DOHH2 (cell line): ENCODE measurements at regions not wholly inside any gene's neighbourhood (a gene's known extent, or its start where the extent isn't known, plus 50 kb on each side); places are given as distances from the start of the nearest gene placed in this dataset.

Experiments used
- H3F3A ChIP-seq: fragments of 200-600 bp; sonication (generic), shearing (Covaris generic); 2 replicates; pipeline ENCODE4 v1.6.0; 2016; ENCODE audit warnings: antibody characterized with exemption, mild to moderate bottlenecking; ENCODE audit not compliant: control insufficient read depth, insufficient read depth
- H3K27ac ChIP-seq: fragments of 200-600 bp; sonication (generic); 2 replicates; pipeline ENCODE4 v1.5.1; 2014; ENCODE audit warnings: low read depth, mild to moderate bottlenecking, low read length, moderate library complexity
- H3K27me3 ChIP-seq: fragments of 200-600 bp; sonication (generic); 2 replicates; pipeline ENCODE4 v1.6.1; 2014; ENCODE audit warnings: mild to moderate bottlenecking, low read length, mixed read lengths; ENCODE audit not compliant: control insufficient read depth
- H3K36me3 ChIP-seq: fragments of 200-600 bp; sonication (generic); 2 replicates; pipeline ENCODE4 v1.6.1; 2014; ENCODE audit warnings: mild to moderate bottlenecking, low read length, moderate library complexity, mixed read lengths; ENCODE audit not compliant: control insufficient read depth
- H3K4me1 ChIP-seq: fragments of 200-600 bp; sonication (generic); 2 replicates; pipeline ENCODE4 v1.6.1; 2014; ENCODE audit warnings: mild to moderate bottlenecking, low read length, mixed read lengths; ENCODE audit not compliant: control insufficient read depth
- H3K4me2 ChIP-seq: fragments of 200-600 bp; sonication (generic); 2 replicates; pipeline ENCODE4 v1.6.0; 2014; ENCODE audit warnings: mild to moderate bottlenecking, low read length, moderate library complexity
- H3K4me3 ChIP-seq: fragments of 200-600 bp; sonication (generic); 2 replicates; pipeline ENCODE4 v1.5.1; 2014; ENCODE audit warnings: mild to moderate bottlenecking, low read length, mixed read lengths
- H3K79me2 ChIP-seq: fragments of 200-600 bp; sonication (generic); 2 replicates; pipeline ENCODE4 v1.6.1; 2014; ENCODE audit warnings: mild to moderate bottlenecking, low read length, mixed read lengths; ENCODE audit not compliant: control insufficient read depth
- H3K9me2 ChIP-seq: fragments of 200-600 bp; sonication (generic); replicated peaks from 2 replicates; pipeline ENCODE4 v1.6.1; 2014; ENCODE audit warnings: mild to moderate bottlenecking, low read length, mixed read lengths; ENCODE audit not compliant: control insufficient read depth
- H3K9me3 ChIP-seq: fragments of 200-600 bp; sonication (generic); 2 replicates; pipeline ENCODE4 v1.6.1; 2014; ENCODE audit warnings: antibody characterized with exemption, low read length, mixed read lengths; ENCODE audit not compliant: control insufficient read depth, insufficient read depth
- H4K20me1 ChIP-seq: fragments of 200-600 bp; sonication (generic); 2 replicates; pipeline ENCODE4 v1.6.0; 2014; ENCODE audit warnings: low read depth, mild to moderate bottlenecking, antibody characterized with exemption, low read length, moderate library complexity; ENCODE audit not compliant: control insufficient read depth, insufficient read depth
- EZH2phosphoT487 ChIP-seq: fragments of 200-600 bp; sonication (generic); IDR thresholded peaks from 2 replicates; pipeline ENCODE4 v1.6.1; 2017; ENCODE audit warnings: borderline replicate concordance, mild to moderate bottlenecking, antibody characterized with exemption, low read length, moderate library complexity, mixed read lengths
- TF ChIP-seq, protein P1 (sequence below): fragments of 200-600 bp; sonication (generic); IDR thresholded peaks from one replicate; pipeline ENCODE4 v1.5.1; 2014; ENCODE audit warnings: antibody characterized with exemption, mild to moderate bottlenecking, low read depth, low read length; ENCODE audit not compliant: poor library complexity, severe bottlenecking

DNA sequence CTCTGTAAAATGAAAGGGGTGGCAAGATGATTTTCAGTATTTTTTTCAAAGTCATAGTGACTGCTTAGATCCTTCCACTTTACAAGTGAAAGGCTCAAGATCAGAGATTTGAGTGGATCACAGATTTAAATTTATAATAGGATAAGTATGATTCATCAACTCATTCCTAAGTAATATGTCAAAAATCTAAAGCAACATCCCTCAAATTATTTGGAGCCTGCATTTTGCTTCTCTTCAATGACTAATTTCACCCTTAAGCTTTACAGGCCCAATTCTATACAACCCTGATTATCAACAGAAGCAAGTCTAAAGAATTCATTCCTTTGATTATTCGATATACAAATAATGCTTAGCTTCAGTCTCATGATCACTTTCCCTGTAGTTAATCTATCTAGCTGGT is 93.9 kb upstream of the HEY2 start:
- H3K9me2 ChIP-seq: no peaks in the 10 kb centered on the region

GRCh38 chr6:125656287-125656870 is 93.1 kb upstream of the HEY2 start:
- Histone ChIP-seq H3K9me3 (no peaks in the 10 kb centered on the region), H3K4me3 (no peak overlapping the region), H3K27me3 (no peaks in the 10 kb centered on the region; the same call in 1 of the 2 replicates), H3K36me3 (no peaks in the 10 kb centered on the region), H3K4me1 (no peaks in the 10 kb centered on the region), H3K27ac (no peak overlapping the region), H4K20me1 (no peaks in the 10 kb centered on the region), H3K4me2 (no peak overlapping the region), H3F3A (no peaks in the 10 kb centered on the region), H3K9me2 (no peaks in the 10 kb centered on the region), H3K79me2 (no peaks in the 10 kb centered on the region)
- TF ChIP-seq EZH2phosphoT487: no peak
- TF ChIP-seq, protein P1, sequence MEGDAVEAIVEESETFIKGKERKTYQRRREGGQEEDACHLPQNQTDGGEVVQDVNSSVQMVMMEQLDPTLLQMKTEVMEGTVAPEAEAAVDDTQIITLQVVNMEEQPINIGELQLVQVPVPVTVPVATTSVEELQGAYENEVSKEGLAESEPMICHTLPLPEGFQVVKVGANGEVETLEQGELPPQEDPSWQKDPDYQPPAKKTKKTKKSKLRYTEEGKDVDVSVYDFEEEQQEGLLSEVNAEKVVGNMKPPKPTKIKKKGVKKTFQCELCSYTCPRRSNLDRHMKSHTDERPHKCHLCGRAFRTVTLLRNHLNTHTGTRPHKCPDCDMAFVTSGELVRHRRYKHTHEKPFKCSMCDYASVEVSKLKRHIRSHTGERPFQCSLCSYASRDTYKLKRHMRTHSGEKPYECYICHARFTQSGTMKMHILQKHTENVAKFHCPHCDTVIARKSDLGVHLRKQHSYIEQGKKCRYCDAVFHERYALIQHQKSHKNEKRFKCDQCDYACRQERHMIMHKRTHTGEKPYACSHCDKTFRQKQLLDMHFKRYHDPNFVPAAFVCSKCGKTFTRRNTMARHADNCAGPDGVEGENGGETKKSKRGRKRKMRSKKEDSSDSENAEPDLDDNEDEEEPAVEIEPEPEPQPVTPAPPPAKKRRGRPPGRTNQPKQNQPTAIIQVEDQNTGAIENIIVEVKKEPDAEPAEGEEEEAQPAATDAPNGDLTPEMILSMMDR: no peak

More for the DNA sequence above, 93.9 kb upstream of the HEY2 start:
- Histone ChIP-seq H3K36me3 (no peaks in the 10 kb centered on the region), H3K27me3 (no peaks in the 10 kb centered on the region; the same call in 1 of the 2 replicates), H3K79me2 (no peaks in the 10 kb centered on the region), H3K27ac (no peak overlapping the region), H3K9me3 (no peaks in the 10 kb centered on the region), H3F3A (no peaks in the 10 kb centered on the region), H4K20me1 (no peaks in the 10 kb centered on the region), H3K4me1 (no peaks in the 10 kb centered on the region), H3K4me3 (no peak overlapping the region), H3K4me2 (no peak overlapping the region)
- TF ChIP-seq EZH2phosphoT487: no peak
- TF ChIP-seq, protein P1: no peak

DNA sequence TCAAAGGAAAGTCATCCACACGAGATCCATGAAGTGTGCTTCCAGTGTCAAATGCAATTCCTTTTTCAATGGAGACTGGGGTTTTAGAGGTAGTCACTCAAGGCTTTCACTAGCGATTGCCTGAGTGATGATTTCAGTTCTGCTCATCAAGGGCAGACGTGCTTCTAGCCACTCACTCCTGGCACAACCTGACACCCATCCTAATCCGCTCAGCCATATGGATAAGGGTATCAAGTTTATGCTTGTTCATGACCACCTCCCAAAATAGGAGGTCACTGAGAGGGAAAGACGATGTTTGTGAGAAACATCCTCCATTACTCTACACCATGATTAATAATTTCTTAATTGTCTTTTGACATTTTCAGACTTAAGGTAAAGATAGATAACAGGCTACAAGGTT is 91.3 kb upstream of the HEY2 start:
- no peaks in the 10 kb centered on the region for H4K20me1 ChIP-seq
- no peaks in the 10 kb centered on the region for H3K4me1 ChIP-seq
- H3K4me3 ChIP-seq: no peak overlapping the region
- TF ChIP-seq, protein P1: no peak
- TF ChIP-seq EZH2phosphoT487: no peak
- H3K9me2 ChIP-seq: no peaks in the 10 kb centered on the region
- no peaks in the 10 kb centered on the region for H3K36me3 ChIP-seq
- no peak overlapping the region for H3K4me2 ChIP-seq
- H3K27ac ChIP-seq: no peak overlapping the region
- no peaks in the 10 kb centered on the region for H3K79me2 ChIP-seq
- no peaks in the 10 kb centered on the region for H3K9me3 ChIP-seq
- H3K27me3 ChIP-seq: no peaks in the 10 kb centered on the region; the same call in 1 of the 2 replicates
- no peaks in the 10 kb centered on the region for H3F3A ChIP-seq
